Aorta (tissue), 5 donors: ENCODE measurements at regions not wholly inside any gene's neighbourhood (a gene's known extent, or its start where the extent isn't known, plus 50 kb on each side); places are given as distances from the start of the nearest gene placed in this dataset.

Experiments
- ATAC-seq: fragments of 200-7000 bp; cut with Tn5 transposase; one replicate; pipeline ENCODE4 v1.9.1; 2022; ENCODE audit warnings: moderate library complexity; ENCODE audit not compliant: low FRiP score
- DNase-seq, 2 donors: peaks; one replicate each; pipeline ENCODE4 v3.0.0-alpha.2; 2020
- H3K27ac ChIP-seq, 2 donors: one replicate each; pipeline ENCODE4 v1.5.1; 2013; ENCODE audit warnings: low read length in 2 of 2, mild to moderate bottlenecking in 2 of 2, moderate library complexity in 2 of 2, control low read depth in 1 of 2, inconsistent platforms in 1 of 2, low read depth in 1 of 2
- H3K27me3 ChIP-seq, 2 donors: one replicate each; pipeline ENCODE4 v1.6.1; 2013; ENCODE audit warnings: control low read depth in 1 of 2, low read length in 1 of 2, mild to moderate bottlenecking in 1 of 2, moderate library complexity in 1 of 2; ENCODE audit not compliant: insufficient read depth in 2 of 2, control insufficient read depth in 1 of 2
- H3K36me3 ChIP-seq, 2 donors: one replicate each; pipeline ENCODE4 v1.6.1; 2013; ENCODE audit warnings: control low read depth in 1 of 2, low read length in 1 of 2, mild to moderate bottlenecking in 1 of 2; ENCODE audit not compliant: insufficient read depth in 2 of 2, control insufficient read depth in 1 of 2
- H3K4me1 ChIP-seq, 2 donors: one replicate each; pipeline ENCODE4 v1.6.1; 2013; ENCODE audit warnings: low read length in 2 of 2, control low read depth in 1 of 2, mild to moderate bottlenecking in 1 of 2, moderate library complexity in 1 of 2; ENCODE audit not compliant: insufficient read depth in 2 of 2, control insufficient read depth in 1 of 2
- H3K4me3 ChIP-seq, 2 donors: one replicate each; pipeline ENCODE4 v1.5.1; 2013; ENCODE audit warnings: low read length in 2 of 2, control low read depth in 1 of 2, mild to moderate bottlenecking in 1 of 2
- H3K9me3 ChIP-seq: one replicate; pipeline ENCODE4 v1.6.1; 2013; ENCODE audit warnings: mild to moderate bottlenecking, low read length; ENCODE audit not compliant: control insufficient read depth
- WGBS, 2 donors: extraction: QIAGEN DNeasy Blood & Tissue Kit; methylation state at CpG; one replicate each; pipeline ENCODE4 v1.1.7; 2013; 5-methylcytosine and 5-hydroxymethylcytosine counted together
- intact Hi-C, 2 donors: fragments of 100-400 bp; cut with DNase I; formaldehyde crosslinking; loops; one replicate each; pipeline versions ENCODE4 v1.14.2 to v1.15.0; 2022
- donor health status: healthy with polysubstance abuse.
- donor health status: Bipolar disorder and iron deficiency.
- donor health status: DM: no; HTN: no; CAD: no.
- donor health status: DM: no; HTN: no; CAD: no.
- donor health status: DM: yes; HTN: yes; CAD: no.

DNA sequence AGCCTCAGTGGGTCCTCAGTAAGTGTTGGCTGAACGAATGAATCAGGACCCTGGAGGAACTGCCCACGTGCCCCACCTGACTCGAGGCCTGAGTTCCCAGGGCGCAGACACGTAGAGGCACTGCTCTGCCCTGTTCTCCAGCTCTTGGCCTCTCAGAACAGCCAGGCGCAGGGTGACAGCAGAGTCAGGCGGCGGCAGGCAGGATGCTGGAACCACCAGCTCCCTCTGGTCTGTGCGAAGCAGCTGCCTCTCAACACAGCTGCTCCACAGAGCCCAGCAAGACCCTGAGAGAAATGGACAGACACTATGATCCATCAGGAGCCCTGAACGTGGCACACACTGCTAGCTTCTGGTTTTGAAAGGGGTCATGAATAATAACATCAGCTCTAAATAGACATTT lies 53.1 kb upstream of the BCO1 start:
- ATAC-seq (no peak), DNase-seq (no peak)
- H3K27me3 ChIP-seq: no peaks in the 10 kb centered on the region
- no peak overlapping the region for H3K4me3 ChIP-seq
- H3K36me3 ChIP-seq: no peaks in the 10 kb centered on the region
- WGBS, 2 donors: 85 to 92% methylated on average over 10 of the region's 10 CpGs
- H3K4me1 ChIP-seq: peaks cover 0 to 4% of the 10 kb centered on the region in 2 donors
- no peaks in the 10 kb centered on the region for H3K9me3 ChIP-seq
- intact Hi-C loops: loop anchor here in 1 of 2 donors (10.0 kb wide), 1 partner anchor 129 kb away; the partner anchor contains the start of gene GAN
- H3K27ac ChIP-seq: no peak overlapping the region

DNA sequence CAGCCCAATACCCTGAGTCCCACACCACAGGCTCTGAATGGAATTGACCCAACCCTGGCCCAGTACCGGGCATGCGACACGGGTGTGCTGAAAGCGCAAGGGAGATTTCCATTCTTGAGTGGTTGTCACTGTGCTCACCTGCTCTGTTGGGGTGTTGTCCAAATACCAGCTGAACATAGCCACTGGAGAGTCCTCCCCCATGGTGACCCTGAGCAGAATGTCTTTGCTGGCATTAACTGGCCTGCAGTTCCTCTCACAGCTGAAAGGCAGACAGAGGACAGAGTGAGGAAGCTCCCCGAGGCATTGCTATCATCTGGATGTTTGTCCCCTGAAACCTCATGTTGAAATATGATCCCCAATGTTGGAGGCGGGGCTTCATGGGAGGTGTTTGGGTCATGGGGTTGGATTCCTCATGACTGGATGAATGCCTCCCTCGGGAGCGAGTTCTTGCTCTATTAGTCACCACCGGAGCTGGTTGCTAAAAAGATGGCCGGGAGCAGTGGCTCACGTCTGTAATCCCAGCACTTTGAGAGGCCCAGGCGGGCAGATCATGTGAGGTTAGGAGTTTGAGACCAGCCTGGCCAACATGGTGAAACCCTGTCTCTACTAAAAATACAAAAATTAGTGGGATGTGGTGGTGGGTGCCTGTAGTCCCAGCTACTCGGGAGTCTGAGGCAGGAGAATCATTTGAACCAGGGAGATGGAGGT lies 57.3 kb upstream of the BCO1 start:
- Histone ChIP-seq H3K4me3 (no peak overlapping the region), H3K27me3 (no peaks in the 10 kb centered on the region), H3K36me3 (no peaks in the 10 kb centered on the region), H3K4me1 (no peaks in the 10 kb centered on the region), H3K9me3 (no peaks in the 10 kb centered on the region), H3K27ac (peak overlapping the region; percentile 47 to 75)
- DNase-seq (peak; percentile 91 to 93), ATAC-seq (peak; percentile 89)
- intact Hi-C loops: loop anchor here in 1 of 2 donors (10.0 kb wide), 1 partner anchor 134 kb away; the partner anchor contains the start of gene GAN
- 14 to 20% methylated on average over 13 of the region's 13 CpGs for WGBS, 2 donors

DNA sequence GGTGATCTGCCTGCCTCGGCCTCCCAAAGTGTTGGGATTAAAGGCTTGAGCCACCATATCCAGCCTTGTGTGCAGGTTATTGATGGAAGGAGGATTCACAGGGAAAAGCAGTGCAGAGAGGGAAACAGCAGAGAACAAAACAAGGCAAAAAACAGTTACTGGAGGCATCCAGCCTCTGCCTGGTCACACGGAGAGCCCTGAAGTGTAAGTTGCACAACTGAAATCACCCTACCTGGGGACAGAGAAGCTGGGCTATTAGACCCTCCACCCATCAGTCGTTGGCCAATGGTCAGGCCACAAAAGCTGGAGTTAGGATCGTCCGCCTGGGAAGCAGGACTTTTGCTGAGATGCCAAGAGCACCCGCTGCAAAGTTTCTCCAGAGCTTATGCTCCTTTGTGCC lies 57.9 kb upstream of the BCO1 start:
- Histone ChIP-seq H3K36me3 (no peaks in the 10 kb centered on the region), H3K27me3 (no peaks in the 10 kb centered on the region), H3K9me3 (no peaks in the 10 kb centered on the region), H3K4me3 (no peak overlapping the region), H3K4me1 (no peaks in the 10 kb centered on the region), H3K27ac (peak overlapping the region in 1 of 2 donors; percentile 75)
- ATAC-seq (peak; percentile 37), DNase-seq (no peak)
- WGBS, 2 donors: 39 to 44% methylated on average over 6 of the region's 6 CpGs
- intact Hi-C loops: loop anchor here in 1 of 2 donors (10.0 kb wide), 1 partner anchor 134 kb away; the partner anchor contains the start of gene GAN

DNA sequence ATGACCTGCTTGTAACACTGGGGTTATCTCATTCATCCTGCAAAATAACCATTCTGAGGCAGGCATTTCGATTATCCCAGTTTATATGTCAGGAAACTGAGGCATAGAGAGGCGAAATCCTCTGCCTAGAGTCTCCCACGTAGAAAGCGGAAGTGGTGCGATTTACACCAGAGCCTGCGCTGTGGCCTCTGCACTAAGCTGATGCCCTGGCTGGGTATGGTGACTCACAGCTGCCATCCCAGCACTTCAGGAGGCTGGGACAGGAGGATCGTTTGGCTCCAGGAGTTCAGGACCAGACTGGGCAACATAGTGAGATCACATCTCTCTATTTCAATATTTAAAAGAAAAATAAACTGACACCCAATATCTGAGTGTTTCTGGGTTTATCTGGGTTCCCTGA lies 59.3 kb upstream of the BCO1 start:
- H3K27ac ChIP-seq: no peak overlapping the region
- DNase-seq (no peak), ATAC-seq (no peak)
- H3K9me3 ChIP-seq: no peaks in the 10 kb centered on the region
- no peaks in the 10 kb centered on the region for H3K4me1 ChIP-seq
- 85 to 91% methylated on average over 7 of the region's 7 CpGs for WGBS, 2 donors
- intact Hi-C loops: loop anchor here in 1 of 2 donors (10.0 kb wide), 1 partner anchor 144 kb away; the partner anchor contains the start of gene ATMIN
- no peaks in the 10 kb centered on the region for H3K27me3 ChIP-seq
- H3K4me3 ChIP-seq: no peak overlapping the region
- H3K36me3 ChIP-seq: no peaks in the 10 kb centered on the region

DNA sequence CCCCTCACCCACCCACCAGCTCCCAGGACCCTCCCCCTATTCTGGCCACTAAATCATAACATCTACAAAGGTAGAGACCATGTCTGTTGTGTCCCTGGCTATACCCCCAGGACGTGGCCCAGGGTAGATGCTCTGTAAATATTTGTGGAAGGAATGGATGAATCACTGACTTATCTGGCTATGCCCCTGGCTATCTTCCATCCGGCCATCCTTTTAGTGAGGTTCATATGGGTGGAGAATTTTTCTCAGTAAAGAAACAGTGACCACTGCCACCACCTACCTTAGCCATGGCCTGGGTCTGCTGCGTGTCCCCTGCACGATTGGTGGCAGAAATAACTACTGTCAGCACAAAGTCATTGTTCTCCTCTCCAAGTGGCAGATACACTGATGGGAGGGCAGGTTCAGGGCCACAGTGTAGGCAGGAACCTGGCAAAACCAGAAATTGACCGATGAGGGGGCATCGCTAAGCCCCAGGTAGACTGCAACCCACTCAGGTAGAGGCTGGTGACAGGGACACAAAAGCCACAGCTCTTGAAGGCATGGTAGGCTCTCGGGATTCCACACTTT lies 63.1 kb upstream of the BCO1 start:
- H3K27ac ChIP-seq: no peak overlapping the region
- DNase-seq (no peak), ATAC-seq (no peak)
- no peaks in the 10 kb centered on the region for H3K9me3 ChIP-seq
- intact Hi-C loops: loop anchor here in 1 of 2 donors (10.0 kb wide), 1 partner anchor 141 kb away; the partner anchor contains the start of gene ATMIN
- H3K27me3 ChIP-seq: no peaks in the 10 kb centered on the region
- 78 to 83% methylated on average over 7 of the region's 7 CpGs for WGBS, 2 donors
- H3K4me1 ChIP-seq: no peaks in the 10 kb centered on the region
- no peak overlapping the region for H3K4me3 ChIP-seq
- no peaks in the 10 kb centered on the region for H3K36me3 ChIP-seq

DNA sequence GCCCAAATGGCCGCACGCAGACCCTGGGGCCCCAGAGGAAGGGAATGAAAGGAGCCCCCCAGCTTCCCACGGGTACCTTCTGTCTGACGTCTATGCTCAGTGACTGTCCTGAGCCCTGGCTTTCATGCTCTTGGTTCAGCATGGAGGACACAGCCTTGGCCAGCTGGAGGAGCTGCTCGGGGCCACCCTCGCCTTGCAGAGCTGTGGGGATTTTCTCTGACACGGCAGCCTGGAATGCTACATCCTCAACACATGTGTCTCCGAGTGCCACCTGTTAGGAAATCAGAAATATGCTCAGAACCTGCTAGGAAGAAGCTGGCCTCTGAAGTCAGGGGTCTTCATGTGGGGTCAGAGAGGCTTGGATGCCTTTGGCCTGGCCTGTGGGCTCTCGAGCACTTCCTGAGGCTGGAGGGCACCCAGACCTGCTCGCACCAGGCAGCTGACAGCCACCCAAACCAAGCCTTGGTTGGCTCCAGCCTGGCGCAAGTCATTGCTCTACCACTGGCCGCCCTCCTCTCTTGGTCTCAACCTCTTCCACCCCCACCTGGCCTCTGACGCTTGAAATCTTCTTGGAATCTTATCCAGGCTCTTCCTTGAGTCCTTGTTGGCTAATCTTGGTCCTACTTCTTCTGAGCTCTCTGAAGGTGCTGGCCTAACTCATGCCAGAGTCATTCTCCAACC lies 63.7 kb upstream of the BCO1 start:
- Histone ChIP-seq H3K27me3 (no peaks in the 10 kb centered on the region), H3K4me3 (no peak overlapping the region), H3K9me3 (no peaks in the 10 kb centered on the region), H3K4me1 (no peaks in the 10 kb centered on the region), H3K36me3 (no peaks in the 10 kb centered on the region), H3K27ac (no peak overlapping the region)
- ATAC-seq (no peak), DNase-seq (no peak)
- WGBS, 2 donors: 85 to 90% methylated on average over 13 of the region's 13 CpGs
- intact Hi-C loops: loop anchor here in 1 of 2 donors (10.0 kb wide), 1 partner anchor 140 kb away; the partner anchor contains the start of gene ATMIN

DNA sequence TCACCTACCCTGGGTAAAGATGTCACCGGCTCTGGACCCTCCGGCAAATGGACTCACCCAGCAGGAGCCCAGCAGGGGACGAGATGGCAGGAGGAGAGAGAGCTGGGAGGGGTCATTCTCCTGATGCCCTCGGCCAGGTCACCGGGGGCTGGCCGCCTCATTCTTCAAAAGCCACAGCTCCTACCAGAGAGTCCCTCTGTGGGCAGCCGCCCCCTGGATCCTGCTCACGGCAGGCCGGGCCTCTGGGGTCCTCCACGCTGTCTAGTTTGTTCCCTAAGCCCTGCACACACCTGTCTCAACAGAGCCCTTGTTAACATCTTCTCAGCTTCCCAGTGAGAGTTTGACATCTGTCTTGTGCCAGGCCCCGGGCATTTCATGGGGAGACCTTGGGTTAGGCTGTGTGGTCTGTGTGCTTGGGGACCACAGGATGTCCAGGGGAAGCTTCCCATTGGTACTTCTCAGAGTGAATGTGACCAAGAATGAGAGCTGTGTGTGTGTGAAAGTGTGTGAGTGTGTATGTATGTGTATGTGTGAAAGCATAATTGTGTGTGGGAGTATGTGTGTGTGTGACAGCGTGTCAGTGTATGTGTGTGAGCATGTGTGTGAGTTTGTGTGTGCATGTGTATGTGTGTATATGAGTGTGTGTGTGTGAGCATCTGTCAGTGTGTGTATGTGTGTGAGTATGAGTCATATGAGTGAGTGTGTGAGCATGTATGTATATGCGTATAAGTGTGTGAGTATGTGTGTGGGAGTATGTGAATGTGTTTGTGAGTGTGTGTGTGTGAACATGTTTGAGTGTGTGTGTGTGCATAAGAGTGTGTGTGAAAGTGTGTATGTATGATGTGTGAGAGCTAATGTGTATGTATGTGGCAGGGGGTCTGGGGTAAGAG lies 65.5 kb upstream of the BCO1 start:
- WGBS, 2 donors: 73 to 77% methylated on average over 13 of the region's 13 CpGs
- Histone ChIP-seq H3K27me3 (no peaks in the 10 kb centered on the region), H3K4me3 (no peak overlapping the region), H3K9me3 (no peaks in the 10 kb centered on the region), H3K27ac (no peak overlapping the region), H3K36me3 (no peaks in the 10 kb centered on the region), H3K4me1 (no peaks in the 10 kb centered on the region)
- intact Hi-C loops: loop anchor here in 1 of 2 donors (10.0 kb wide), 1 partner anchor 138 kb away; the partner anchor contains the start of gene ATMIN
- ATAC-seq: peak; percentile 4
- DNase-seq: no peak

DNA sequence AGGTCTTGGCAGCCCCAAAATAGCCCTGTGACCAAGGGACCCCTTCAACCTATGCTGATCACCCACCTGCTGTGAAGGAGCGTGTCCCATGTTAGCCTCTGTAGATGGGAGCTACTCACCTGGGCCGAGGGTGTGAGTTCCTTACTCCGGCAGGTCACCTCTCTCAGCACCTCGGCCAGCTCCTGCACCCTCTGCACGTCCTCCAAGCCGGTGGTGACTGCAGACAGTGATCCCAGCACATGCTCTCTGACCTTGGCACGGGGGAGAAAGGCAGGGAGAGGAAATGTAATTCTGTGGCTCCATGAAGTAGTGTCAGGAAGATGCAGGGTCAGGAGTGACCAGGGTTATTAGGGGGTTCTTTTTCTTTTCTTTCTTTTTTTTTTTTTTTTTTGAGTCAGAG lies 67.7 kb upstream of the BCO1 start:
- no peaks in the 10 kb centered on the region for H3K27me3 ChIP-seq
- intact Hi-C loops: loop anchor here in 1 of 2 donors (10.0 kb wide), 1 partner anchor 136 kb away; the partner anchor contains the start of gene ATMIN
- H3K36me3 ChIP-seq: no peaks in the 10 kb centered on the region
- DNase-seq: no peak
- no peak for ATAC-seq
- H3K4me3 ChIP-seq: no peak overlapping the region
- no peaks in the 10 kb centered on the region for H3K4me1 ChIP-seq
- no peaks in the 10 kb centered on the region for H3K9me3 ChIP-seq
- H3K27ac ChIP-seq: no peak overlapping the region
- WGBS, 2 donors: 41 to 44% methylated on average over 7 of the region's 7 CpGs
